CD14-positive monocyte (primary cell): ENCODE measurements at regions not wholly inside any gene's neighbourhood (a gene's known extent, or its start where the extent isn't known, plus 50 kb on each side); places are given as distances from the start of the nearest gene placed in this dataset.

ENCODE experiments used
- DNase-seq, 3 donors: peaks; one replicate each; pipeline ENCODE4 v3.0.0-alpha.2; 2011 to 2022
- H2AFZ ChIP-seq: 2 replicates; pipeline ENCODE4 v1.6.0; 2012; ENCODE audit warnings: mild to moderate bottlenecking, low read depth, low read length, inconsistent platforms; ENCODE audit not compliant: insufficient read depth, poor library complexity, severe bottlenecking
- H3K27ac ChIP-seq, 2 donors: 1 replicate in 1 of 2; 2 replicates in 1 of 2; pipeline ENCODE4 v1.5.1; 2012 to 2013; ENCODE audit warnings: low read length in 2 of 2, control low read depth in 1 of 2, inconsistent platforms in 1 of 2, low read depth in 1 of 2, mild to moderate bottlenecking in 1 of 2
- H3K27me3 ChIP-seq, 2 donors: one replicate each; pipeline versions ENCODE4 v1.6.0 to v1.6.1; 2011 to 2013; ENCODE audit warnings: low read length in 2 of 2; ENCODE audit not compliant: control insufficient read depth in 2 of 2, insufficient read depth in 2 of 2
- H3K36me3 ChIP-seq, 2 donors: replicated peaks in 1 of 2; 1 replicate in 1 of 2; 2 replicates in 1 of 2; pipeline versions ENCODE4 v1.5.1 to v1.6.1; 2012 to 2013; ENCODE audit warnings: low read length in 2 of 2, control low read depth in 1 of 2, inconsistent platforms in 1 of 2, mild to moderate bottlenecking in 1 of 2; ENCODE audit not compliant: insufficient read depth in 2 of 2, control insufficient read depth in 1 of 2
- H3K4me1 ChIP-seq, 2 donors: 1 replicate in 1 of 2; 2 replicates in 1 of 2; pipeline versions ENCODE4 v1.5.1 to v1.6.1; 2012 to 2013; ENCODE audit warnings: low read length in 2 of 2, control low read depth in 1 of 2, inconsistent platforms in 1 of 2, mild to moderate bottlenecking in 1 of 2, moderate library complexity in 1 of 2; ENCODE audit not compliant: insufficient read depth in 2 of 2, control insufficient read depth in 1 of 2
- H3K4me2 ChIP-seq: replicated peaks from 2 replicates; pipeline ENCODE3; 2012; ENCODE audit warnings: low read length, moderate library complexity, mild to moderate bottlenecking; ENCODE audit not compliant: poor library complexity, severe bottlenecking; ENCODE audit errors: extremely low read depth
- H3K4me3 ChIP-seq, 3 experiments: fragments of 200-600 bp in 1 of 3; sonication (generic) in 1 of 3; replicated peaks in 1 of 3; 1 replicate in 2 of 3; 2 replicates in 1 of 3; pipeline ENCODE4 v1.5.1; 2011 to 2013; ENCODE audit warnings: low read length in 3 of 3, mild to moderate bottlenecking in 3 of 3, control low read depth in 2 of 3, low read depth in 2 of 3, inconsistent platforms in 1 of 3, moderate library complexity in 1 of 3
- H3K79me2 ChIP-seq: 2 replicates; pipeline ENCODE4 v1.6.0; 2012; ENCODE audit warnings: mild to moderate bottlenecking, control low read depth, inconsistent platforms, low read length, moderate library complexity; ENCODE audit not compliant: insufficient read depth
- H3K9ac ChIP-seq: 2 replicates; pipeline ENCODE4 v1.6.0; 2017; ENCODE audit warnings: low read length, mild to moderate bottlenecking; ENCODE audit not compliant: insufficient read depth, poor library complexity, severe bottlenecking
- H3K9me3 ChIP-seq, 2 donors: replicated peaks in 1 of 2; 1 replicate in 1 of 2; 2 replicates in 1 of 2; pipeline versions ENCODE4 v1.5.1 to v1.6.1; 2012 to 2013; ENCODE audit warnings: low read length in 2 of 2, control low read depth in 1 of 2; ENCODE audit not compliant: control insufficient read depth in 1 of 2, insufficient read depth in 1 of 2
- H4K20me1 ChIP-seq: 2 replicates; pipeline ENCODE4 v1.6.0; 2012; ENCODE audit warnings: mild to moderate bottlenecking, low read length, control low read depth, moderate library complexity; ENCODE audit not compliant: insufficient read depth
- H3K27ac Mint-ChIP-seq, 7 donors: one replicate each; pipeline ENCODE4 v1.8.0; 2020; ENCODE audit warnings: mild to moderate bottlenecking in 7 of 7, mixed read lengths in 7 of 7, moderate library complexity in 6 of 7, inconsistent platforms in 2 of 7
- H3K27me3 Mint-ChIP-seq, 3 donors: one replicate each; pipeline ENCODE4 v1.8.0; 2021 to 2022; ENCODE audit warnings: low read depth in 3 of 3, mild to moderate bottlenecking in 3 of 3, mixed read lengths in 3 of 3, moderate library complexity in 3 of 3, inconsistent platforms in 1 of 3
- H3K36me3 Mint-ChIP-seq, 2 donors: one replicate each; pipeline ENCODE4 v1.8.0; 2020; ENCODE audit warnings: mixed read lengths in 2 of 2, inconsistent platforms in 1 of 2, mild to moderate bottlenecking in 1 of 2
- H3K4me1 Mint-ChIP-seq: one replicate; pipeline ENCODE4 v1.8.0; 2020; ENCODE audit warnings: mild to moderate bottlenecking, mixed read lengths
- H3K4me3 Mint-ChIP-seq, 2 donors: one replicate each; pipeline ENCODE4 v1.8.0; 2020; ENCODE audit warnings: mild to moderate bottlenecking in 2 of 2, mixed read lengths in 2 of 2, moderate library complexity in 1 of 2
- H3K9me3 Mint-ChIP-seq, 7 donors: one replicate each; pipeline ENCODE4 v1.8.0; 2020 to 2022; ENCODE audit warnings: mixed read lengths in 7 of 7, mild to moderate bottlenecking in 6 of 7, moderate library complexity in 6 of 7, inconsistent platforms in 2 of 7
- WGBS: methylation state at CpG from one replicate; pipeline ENCODE4 v1.1.5; 2013; ENCODE audit warnings: missing lambda C conversion rate; ENCODE audit not compliant: insufficient coverage; 5-methylcytosine and 5-hydroxymethylcytosine counted together
- intact Hi-C, 2 donors: fragments of 100-400 bp; cut with micrococcal nuclease; formaldehyde crosslinking; loops; one replicate each; pipeline versions ENCODE4 v1.15.0 to v1.15.1; 2023
- TF ChIP-seq, protein P1 (sequence below): fragments of 200-600 bp; IDR thresholded peaks from one replicate; pipeline ENCODE4 v1.8.0; 2022; ENCODE audit warnings: antibody characterized with exemption, mild to moderate bottlenecking

- TF ChIP-seq, protein P1, sequence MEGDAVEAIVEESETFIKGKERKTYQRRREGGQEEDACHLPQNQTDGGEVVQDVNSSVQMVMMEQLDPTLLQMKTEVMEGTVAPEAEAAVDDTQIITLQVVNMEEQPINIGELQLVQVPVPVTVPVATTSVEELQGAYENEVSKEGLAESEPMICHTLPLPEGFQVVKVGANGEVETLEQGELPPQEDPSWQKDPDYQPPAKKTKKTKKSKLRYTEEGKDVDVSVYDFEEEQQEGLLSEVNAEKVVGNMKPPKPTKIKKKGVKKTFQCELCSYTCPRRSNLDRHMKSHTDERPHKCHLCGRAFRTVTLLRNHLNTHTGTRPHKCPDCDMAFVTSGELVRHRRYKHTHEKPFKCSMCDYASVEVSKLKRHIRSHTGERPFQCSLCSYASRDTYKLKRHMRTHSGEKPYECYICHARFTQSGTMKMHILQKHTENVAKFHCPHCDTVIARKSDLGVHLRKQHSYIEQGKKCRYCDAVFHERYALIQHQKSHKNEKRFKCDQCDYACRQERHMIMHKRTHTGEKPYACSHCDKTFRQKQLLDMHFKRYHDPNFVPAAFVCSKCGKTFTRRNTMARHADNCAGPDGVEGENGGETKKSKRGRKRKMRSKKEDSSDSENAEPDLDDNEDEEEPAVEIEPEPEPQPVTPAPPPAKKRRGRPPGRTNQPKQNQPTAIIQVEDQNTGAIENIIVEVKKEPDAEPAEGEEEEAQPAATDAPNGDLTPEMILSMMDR = no peak
- H3K36me3 ChIP-seq = no peaks in the 10 kb centered on the region
- no peak overlapping the region for H3K27ac Mint-ChIP-seq
- no peak overlapping the region for H3K9ac ChIP-seq
- 100% methylated on average over 1 of the region's 3 CpGs for WGBS
- H3K9me3 ChIP-seq = no peaks in the 10 kb centered on the region
- no peaks in the 10 kb centered on the region for H3K79me2 ChIP-seq
- H3K36me3 Mint-ChIP-seq = no peaks in the 10 kb centered on the region
- no peak overlapping the region for H3K4me3 Mint-ChIP-seq
- no peak overlapping the region for H2AFZ ChIP-seq
- H4K20me1 ChIP-seq = no peaks in the 10 kb centered on the region
- peaks cover 0 to 24% (median 3%) of the 10 kb centered on the region in 7 donors for H3K9me3 Mint-ChIP-seq
- H3K27ac ChIP-seq = no peak overlapping the region
- no peak overlapping the region for H3K4me2 ChIP-seq
- no peaks in the 10 kb centered on the region for H3K27me3 Mint-ChIP-seq
- DNase-seq = no peak
- H3K4me3 ChIP-seq = no peak overlapping the region
- intact Hi-C loops = no loop called here
- no peaks in the 10 kb centered on the region for H3K4me1 ChIP-seq
- no peaks in the 10 kb centered on the region for H3K4me1 Mint-ChIP-seq
- no peaks in the 10 kb centered on the region for H3K27me3 ChIP-seq
Observed at GRCh38 chr19:31492050-31492449, 142.8 kb upstream of the TSHZ3 start.

GRCh38 chr19:31496076-31496475 is 146.8 kb upstream of the TSHZ3 start:
- Histone ChIP-seq H3K4me3 (no peak overlapping the region), H3K79me2 (no peaks in the 10 kb centered on the region), H3K4me2 (no peak overlapping the region), H3K36me3 (no peaks in the 10 kb centered on the region), H3K9ac (no peak overlapping the region), H3K27ac (no peak overlapping the region), H2AFZ (no peak overlapping the region), H4K20me1 (no peaks in the 10 kb centered on the region), H3K4me1 (no peaks in the 10 kb centered on the region), H3K9me3 (no peaks in the 10 kb centered on the region), H3K27me3 (no peaks in the 10 kb centered on the region)
- Mint-ChIP-seq H3K4me3 (no peak overlapping the region), H3K27ac (no peak overlapping the region), H3K4me1 (no peaks in the 10 kb centered on the region), H3K9me3 (peaks cover 0 to 6% (median 4%) of the 10 kb centered on the region in 7 donors), H3K27me3 (peaks cover 0 to 3% (median 0%) of the 10 kb centered on the region in 3 donors), H3K36me3 (no peaks in the 10 kb centered on the region)
- TF ChIP-seq, protein P1 = no peak
- intact Hi-C loops = no loop called here
- WGBS = 100% methylated on average over 2 of the region's 13 CpGs
- DNase-seq = no peak
